GM21515 (cell line): ENCODE measurements at regions not wholly inside any gene's neighbourhood (a gene's known extent, or its start where the extent isn't known, plus 50 kb on each side); places are given as distances from the start of the nearest gene placed in this dataset.

Experiments used
- ATAC-seq: cut with Tn5 transposase; IDR thresholded peaks from one replicate; pipeline ENCODE4 v1.9.1; 2021; ENCODE audit not compliant: unreplicated experiment

- ATAC-seq, result no peak
Measured at GRCh38 chr11:23542816-23543215, 682.5 kb upstream of the CCDC179 start.

- ATAC-seq, result no peak
Measured at GRCh38 chr11:23543651-23544222, 683.5 kb upstream of the CCDC179 start.

- ATAC-seq, result no peak
Measured at GRCh38 chr11:23551706-23552105, 691.4 kb upstream of the CCDC179 start.

- no peak for ATAC-seq
Measured at GRCh38 chr11:23554002-23554401, 693.7 kb upstream of the CCDC179 start.

GRCh38 chr11:23555085-23555484, 694.8 kb upstream of the CCDC179 start:
- ATAC-seq, result no peak

GRCh38 chr11:23556163-23556750, 696.0 kb upstream of the CCDC179 start:
- ATAC-seq, result no peak

GRCh38 chr11:23563591-23563990, 703.3 kb upstream of the CCDC179 start:
- no peak for ATAC-seq

GRCh38 chr11:23564370-23564769, 704.1 kb upstream of the CCDC179 start:
- ATAC-seq, result no peak

- no peak for ATAC-seq
Measured at GRCh38 chr11:23569134-23569533, 708.9 kb upstream of the CCDC179 start.

- no peak for ATAC-seq
Measured at GRCh38 chr11:23569547-23569946, 709.3 kb upstream of the CCDC179 start.

- ATAC-seq, result no peak
Measured at GRCh38 chr11:23570828-23571227, 710.6 kb upstream of the CCDC179 start.

GRCh38 chr11:23573429-23573828, 713.2 kb upstream of the CCDC179 start:
- no peak for ATAC-seq

- ATAC-seq, result no peak
Measured at GRCh38 chr11:23574149-23574548, 713.9 kb upstream of the CCDC179 start.

- no peak for ATAC-seq
Measured at GRCh38 chr11:23577296-23577695, 717.0 kb upstream of the CCDC179 start.

- ATAC-seq, result no peak
Measured at GRCh38 chr11:23585416-23586104, 725.3 kb upstream of the CCDC179 start.

- no peak for ATAC-seq
Measured at GRCh38 chr11:23586173-23586572, 725.9 kb upstream of the CCDC179 start.

- ATAC-seq, result no peak
Measured at GRCh38 chr11:23590596-23591308, 730.5 kb upstream of the CCDC179 start.

GRCh38 chr11:23594755-23595154, 734.5 kb upstream of the CCDC179 start:
- ATAC-seq, result no peak

- no peak for ATAC-seq
Measured at GRCh38 chr11:23604966-23605365, 744.7 kb upstream of the CCDC179 start.

- no peak for ATAC-seq
Measured at GRCh38 chr11:23606191-23606590, 745.9 kb upstream of the CCDC179 start.

- no peak for ATAC-seq
Measured at GRCh38 chr11:23611726-23612125, 751.5 kb upstream of the CCDC179 start.

- no peak for ATAC-seq
Measured at GRCh38 chr11:23620617-23621016, 760.3 kb upstream of the CCDC179 start.
